ENCODE measurements at regions not wholly inside any gene's neighbourhood (a gene's known extent, or its start where the extent isn't known, plus 50 kb on each side); places are given as distances from the start of the nearest gene placed in this dataset.
"Not testable (repeated sequence)": the region's sequence is repeated elsewhere in the genome, so short reads cannot be mapped to it uniquely, and the experiment has no call there.

DNA sequence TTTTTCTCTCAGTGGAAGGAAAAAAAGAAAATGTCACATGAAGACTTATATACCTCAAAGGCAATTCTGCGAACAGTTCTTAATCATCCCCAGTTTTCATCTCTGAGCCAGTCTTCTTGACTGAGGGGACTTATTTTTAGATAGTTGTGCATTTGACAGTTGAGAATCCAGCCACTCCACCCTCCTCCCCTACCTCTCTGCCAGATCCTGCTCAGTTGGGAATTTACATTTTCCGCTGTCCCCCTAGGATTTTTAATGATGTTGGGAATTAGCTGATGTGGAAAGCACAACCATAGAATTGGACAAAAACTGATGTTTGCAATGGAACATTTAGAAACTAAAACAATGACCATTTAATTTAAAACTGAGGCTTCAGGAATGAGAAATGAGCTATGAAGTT lies 194.3 kb upstream of the PIK3R1 start:
- ATAC-seq (ENCODE audit: low read depth), result no peak
- Histone ChIP-seq H2AFZ (ENCODE audit: insufficient read depth, low read depth, low read length, poor library complexity, severe bottlenecking) (no peak overlapping the region), H3K27ac (ENCODE audit: low read length in 2 of 2) (no peak overlapping the region), H3K4me1 (ENCODE audit: control insufficient read depth in 2 of 2, insufficient read depth in 2 of 2, low read length in 2 of 2) (no peaks in the 10 kb centered on the region), H4K20me1 (ENCODE audit: control insufficient read depth, insufficient read depth, low read length, poor library complexity, severe bottlenecking) (no peaks in the 10 kb centered on the region), H3K9ac (ENCODE audit: low read length) (no peak overlapping the region), H3K36me3 (replicated peaks in 1 of 2; ENCODE audit: control extremely low read depth in 1 of 2, control insufficient read depth in 1 of 2, extremely low read depth in 1 of 2, insufficient read depth in 2 of 2, low read length in 1 of 2) (no peaks in the 10 kb centered on the region), H3K79me2 (ENCODE audit: control insufficient read depth, insufficient read depth, low read length) (no peaks in the 10 kb centered on the region), H3K4me2 (replicated peaks; ENCODE audit: low read depth, low read length, poor library complexity, severe bottlenecking) (no peak overlapping the region), H3K27me3 (replicated peaks in 1 of 4; ENCODE audit: control extremely low read depth in 1 of 4, control insufficient read depth in 3 of 4, insufficient read depth in 4 of 4, low read length in 3 of 4) (no peaks in the 10 kb centered on the region), H3K9me3 (ENCODE audit: control extremely low read depth in 1 of 3, control insufficient read depth in 2 of 3, insufficient read depth in 1 of 3, low read length in 2 of 3) (no peaks in the 10 kb centered on the region), H3K4me3 (ENCODE audit: control extremely low read depth in 1 of 5, extremely low read depth in 1 of 5, insufficient read depth in 1 of 5, low read depth in 2 of 5, low read length in 4 of 5) (no peak overlapping the region)
- TF ChIP-seq, protein P1, sequence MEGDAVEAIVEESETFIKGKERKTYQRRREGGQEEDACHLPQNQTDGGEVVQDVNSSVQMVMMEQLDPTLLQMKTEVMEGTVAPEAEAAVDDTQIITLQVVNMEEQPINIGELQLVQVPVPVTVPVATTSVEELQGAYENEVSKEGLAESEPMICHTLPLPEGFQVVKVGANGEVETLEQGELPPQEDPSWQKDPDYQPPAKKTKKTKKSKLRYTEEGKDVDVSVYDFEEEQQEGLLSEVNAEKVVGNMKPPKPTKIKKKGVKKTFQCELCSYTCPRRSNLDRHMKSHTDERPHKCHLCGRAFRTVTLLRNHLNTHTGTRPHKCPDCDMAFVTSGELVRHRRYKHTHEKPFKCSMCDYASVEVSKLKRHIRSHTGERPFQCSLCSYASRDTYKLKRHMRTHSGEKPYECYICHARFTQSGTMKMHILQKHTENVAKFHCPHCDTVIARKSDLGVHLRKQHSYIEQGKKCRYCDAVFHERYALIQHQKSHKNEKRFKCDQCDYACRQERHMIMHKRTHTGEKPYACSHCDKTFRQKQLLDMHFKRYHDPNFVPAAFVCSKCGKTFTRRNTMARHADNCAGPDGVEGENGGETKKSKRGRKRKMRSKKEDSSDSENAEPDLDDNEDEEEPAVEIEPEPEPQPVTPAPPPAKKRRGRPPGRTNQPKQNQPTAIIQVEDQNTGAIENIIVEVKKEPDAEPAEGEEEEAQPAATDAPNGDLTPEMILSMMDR (IDR thresholded peaks at IDR 0.05), result no peak
- no peak for TF ChIP-seq EZH2 (IDR thresholded peaks at IDR 0.05; ENCODE audit: borderline replicate concordance, insufficient read depth, low read depth, low read length, poor library complexity, severe bottlenecking)
- CTCF ChIA-PET, result no interaction called here
- DNase-seq, result no peak
- Mint-ChIP-seq H3K4me3 (no peak overlapping the region), H3K9me3 (ENCODE audit: insufficient read depth) (no peaks in the 10 kb centered on the region), H3K27me3 (no peaks in the 10 kb centered on the region), H3K4me1 (no peaks in the 10 kb centered on the region), H3K27ac (no peak overlapping the region)
- intact Hi-C loops (cut with micrococcal nuclease), result no loop called here
- no CpG with 5 or more reads among the region's 2 CpGs for WGBS (ENCODE audit: insufficient coverage)
- POLR2A ChIA-PET, result no interaction called here

DNA sequence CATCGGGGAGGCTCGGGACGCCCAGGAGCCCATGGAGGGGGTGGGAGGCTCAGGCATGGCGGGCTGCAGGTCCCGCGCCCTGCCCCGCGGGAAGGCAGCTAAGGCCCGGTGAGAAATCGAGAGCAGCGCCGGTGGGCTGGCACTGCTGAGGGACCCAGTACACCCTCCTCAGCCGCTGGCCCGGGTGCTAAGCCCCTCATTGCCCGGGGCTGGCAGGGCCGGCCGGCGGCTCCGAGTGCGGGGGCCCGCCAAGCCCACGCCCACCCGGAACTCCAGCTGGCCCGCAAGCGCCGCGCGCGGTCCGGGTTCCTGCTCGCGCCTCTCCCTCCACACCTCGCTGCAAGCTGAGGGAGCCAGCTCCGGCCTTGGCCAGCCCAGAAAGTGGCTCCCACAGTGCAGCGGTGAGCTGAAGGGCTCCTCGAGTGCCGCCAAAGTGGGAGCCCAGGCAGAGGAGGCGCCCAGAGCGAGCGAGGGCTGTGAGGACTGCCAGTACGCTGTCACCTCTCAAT lies 195.0 kb upstream of the PIK3R1 start:
- H3K36me3 ChIP-seq (replicated peaks in 1 of 2; ENCODE audit: control extremely low read depth in 1 of 2, control insufficient read depth in 1 of 2, extremely low read depth in 1 of 2, insufficient read depth in 2 of 2, low read length in 1 of 2); intact Hi-C loops (cut with micrococcal nuclease); H3K9me3 ChIP-seq (ENCODE audit: control extremely low read depth in 1 of 3, control insufficient read depth in 2 of 3, insufficient read depth in 1 of 3, low read length in 2 of 3); H3K79me2 ChIP-seq (ENCODE audit: control insufficient read depth, insufficient read depth, low read length); ATAC-seq (ENCODE audit: low read depth); DNase-seq; H2AFZ ChIP-seq (ENCODE audit: insufficient read depth, low read depth, low read length, poor library complexity, severe bottlenecking); H3K27me3 ChIP-seq (replicated peaks in 1 of 4; ENCODE audit: control extremely low read depth in 1 of 4, control insufficient read depth in 3 of 4, insufficient read depth in 4 of 4, low read length in 3 of 4); H3K27me3 Mint-ChIP-seq; H3K4me1 ChIP-seq (ENCODE audit: control insufficient read depth in 2 of 2, insufficient read depth in 2 of 2, low read length in 2 of 2); H3K27ac Mint-ChIP-seq; H3K4me3 ChIP-seq (ENCODE audit: control extremely low read depth in 1 of 5, extremely low read depth in 1 of 5, insufficient read depth in 1 of 5, low read depth in 2 of 5, low read length in 4 of 5); POLR2A ChIA-PET; H3K4me3 Mint-ChIP-seq; CTCF ChIA-PET; H3K9me3 Mint-ChIP-seq (ENCODE audit: insufficient read depth); H3K27ac ChIP-seq (ENCODE audit: low read length in 2 of 2); H3K4me1 Mint-ChIP-seq; H3K9ac ChIP-seq (ENCODE audit: low read length); H3K4me2 ChIP-seq (replicated peaks; ENCODE audit: low read depth, low read length, poor library complexity, severe bottlenecking); H4K20me1 ChIP-seq (ENCODE audit: control insufficient read depth, insufficient read depth, low read length, poor library complexity, severe bottlenecking): not testable (repeated sequence)
- 97% methylated on average over 32 of the region's 41 CpGs for WGBS (ENCODE audit: insufficient coverage)

Measured in B cell (primary cell).